Epidermal melanocyte (primary cell): ENCODE measurements at regions not wholly inside any gene's neighbourhood (a gene's known extent, or its start where the extent isn't known, plus 50 kb on each side); places are given as distances from the start of the nearest gene placed in this dataset.
"Not testable (repeated sequence)": the region's sequence is repeated elsewhere in the genome, so short reads cannot be mapped to it uniquely, and the experiment has no call there.

Source experiments
- DNase-seq: peaks from one replicate; pipeline ENCODE4 v3.0.0; 2011; ENCODE audit warnings: low spot score; ENCODE audit not compliant: insufficient read length

DNA sequence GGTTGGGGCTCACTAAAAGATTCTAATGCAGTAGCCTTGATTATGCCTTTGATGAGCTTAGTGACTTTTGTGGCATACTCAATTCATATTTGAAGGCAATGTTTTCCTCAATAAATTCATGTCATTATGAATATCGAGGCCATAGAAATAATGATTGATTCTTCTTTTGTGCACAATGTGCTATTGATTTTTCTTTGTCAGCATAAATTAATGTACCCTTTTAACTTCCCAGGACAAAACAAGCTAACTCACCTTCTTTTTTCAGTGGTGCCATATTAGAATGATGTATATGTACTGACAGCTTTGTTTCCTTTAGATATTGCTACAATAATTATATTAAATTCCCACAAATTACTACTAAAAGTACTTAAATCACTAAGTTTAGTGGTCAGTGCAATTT lies 484.3 kb upstream of the HS3ST5 start:
- DNase-seq = no peak

DNA sequence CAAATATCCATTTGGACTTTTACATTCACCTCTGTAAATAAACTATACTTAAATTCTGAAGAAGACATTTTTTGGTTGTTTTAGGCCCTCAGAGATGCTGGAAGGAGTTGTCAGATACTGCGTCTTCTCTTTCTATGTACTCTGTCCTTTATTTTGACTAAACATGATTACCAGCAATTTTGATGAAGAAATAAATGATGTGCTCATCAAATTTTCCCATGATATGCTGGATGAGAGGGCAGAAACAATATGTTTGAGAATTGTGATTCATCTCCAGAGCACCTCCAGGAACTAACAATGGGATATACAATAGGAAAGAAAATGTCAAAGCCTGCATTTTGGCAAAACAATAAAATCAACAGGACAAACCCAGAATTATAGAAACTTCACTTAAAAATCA lies 481.6 kb upstream of the HS3ST5 start:
- no peak for DNase-seq

DNA sequence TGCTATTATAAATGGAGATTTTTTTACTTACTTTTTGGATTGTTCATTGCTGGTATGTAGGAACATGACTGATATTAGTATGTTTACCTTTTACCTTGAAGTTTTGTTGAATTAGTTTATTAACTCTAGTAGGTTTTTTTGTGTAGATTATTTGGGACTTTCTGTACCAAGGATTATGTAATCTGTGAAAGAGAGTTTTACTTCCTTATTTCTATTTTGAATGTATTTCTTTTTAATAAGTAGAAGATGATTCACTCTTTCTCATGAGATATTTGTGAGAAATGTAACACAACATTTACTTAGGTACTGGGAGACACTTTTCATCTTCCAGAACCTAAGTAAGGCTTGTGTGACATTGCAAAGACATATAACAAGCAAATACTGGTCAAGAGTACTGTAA lies 473.9 kb upstream of the HS3ST5 start:
- DNase-seq = no peak

DNA sequence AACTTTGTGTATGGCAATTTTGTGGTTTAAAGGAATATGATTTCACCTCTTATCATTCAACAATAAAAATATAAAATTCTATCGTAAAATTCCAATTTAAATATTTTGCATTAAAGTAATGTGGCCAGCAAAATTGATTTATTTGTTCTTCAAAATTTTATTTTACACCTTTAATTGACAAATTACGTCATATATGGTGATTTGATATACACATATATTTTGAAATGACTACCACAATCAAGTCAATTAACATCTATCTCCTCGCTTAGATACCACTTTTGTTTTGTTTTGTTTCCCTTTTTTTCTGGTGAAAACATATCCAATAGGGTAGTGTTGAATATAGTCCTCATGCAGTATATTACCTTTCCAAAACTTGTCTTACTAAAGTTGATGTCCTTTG lies 467.6 kb upstream of the HS3ST5 start:
- DNase-seq = no peak

DNA sequence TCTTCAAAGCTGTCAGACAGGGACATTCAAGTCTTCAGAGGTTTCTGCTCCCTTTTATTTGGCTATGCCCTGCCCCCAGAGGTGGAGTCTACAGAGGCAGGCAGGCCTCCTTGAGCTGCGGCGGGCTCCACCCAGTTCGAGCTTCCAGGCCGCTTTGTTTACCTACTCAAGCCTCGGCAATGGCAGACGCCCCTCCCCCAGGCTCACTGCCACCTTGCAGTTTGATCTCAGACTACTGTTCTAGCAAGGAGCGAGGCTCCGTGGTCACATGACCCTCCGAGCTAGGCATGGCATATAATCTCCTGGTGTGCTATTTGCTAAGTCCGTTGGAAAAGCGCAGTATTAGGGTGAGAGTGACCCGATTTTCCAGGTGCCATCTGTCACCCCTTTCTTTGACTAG lies 462.6 kb upstream of the HS3ST5 start:
- not testable (repeated sequence) for DNase-seq

DNA sequence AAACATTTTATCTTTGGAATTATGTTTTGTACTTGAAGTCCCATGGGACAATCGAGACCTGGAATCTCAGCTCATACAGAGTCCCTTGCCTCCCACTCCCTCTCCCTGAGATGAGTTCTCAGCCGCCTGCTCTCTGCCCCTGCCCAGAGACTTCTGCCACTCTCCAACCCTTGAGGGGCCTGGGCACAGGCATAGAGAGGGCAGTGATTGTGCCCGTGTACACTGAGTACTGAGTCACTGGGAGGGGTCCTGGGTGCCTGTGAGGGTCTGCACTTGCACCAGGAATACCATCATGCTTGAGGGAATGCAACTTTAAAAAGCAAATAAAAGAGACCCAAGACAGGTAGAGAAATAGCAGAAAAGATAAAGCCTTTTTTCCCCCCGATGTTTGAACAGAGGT lies 453.8 kb upstream of the HS3ST5 start:
- no peak for DNase-seq

DNA sequence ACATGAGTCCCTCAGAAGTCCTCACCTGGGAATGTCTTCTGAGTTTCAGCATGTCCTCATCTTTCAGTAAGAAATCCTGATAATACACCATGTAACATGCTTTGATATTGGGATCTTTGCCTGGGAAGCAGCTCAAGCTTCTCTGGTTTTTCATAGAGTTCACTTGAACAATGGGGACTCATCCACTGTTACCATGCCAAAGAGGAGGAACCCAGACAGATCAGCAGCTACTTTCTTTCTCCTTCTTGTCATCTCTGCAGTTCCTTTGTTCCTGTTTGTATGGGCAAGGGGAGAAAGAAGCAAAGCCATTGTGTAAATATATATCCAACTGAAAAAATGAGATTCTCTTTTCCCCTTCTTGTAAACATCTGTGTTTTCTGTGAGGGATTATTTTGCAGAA lies 450.6 kb upstream of the HS3ST5 start:
- no peak for DNase-seq

DNA sequence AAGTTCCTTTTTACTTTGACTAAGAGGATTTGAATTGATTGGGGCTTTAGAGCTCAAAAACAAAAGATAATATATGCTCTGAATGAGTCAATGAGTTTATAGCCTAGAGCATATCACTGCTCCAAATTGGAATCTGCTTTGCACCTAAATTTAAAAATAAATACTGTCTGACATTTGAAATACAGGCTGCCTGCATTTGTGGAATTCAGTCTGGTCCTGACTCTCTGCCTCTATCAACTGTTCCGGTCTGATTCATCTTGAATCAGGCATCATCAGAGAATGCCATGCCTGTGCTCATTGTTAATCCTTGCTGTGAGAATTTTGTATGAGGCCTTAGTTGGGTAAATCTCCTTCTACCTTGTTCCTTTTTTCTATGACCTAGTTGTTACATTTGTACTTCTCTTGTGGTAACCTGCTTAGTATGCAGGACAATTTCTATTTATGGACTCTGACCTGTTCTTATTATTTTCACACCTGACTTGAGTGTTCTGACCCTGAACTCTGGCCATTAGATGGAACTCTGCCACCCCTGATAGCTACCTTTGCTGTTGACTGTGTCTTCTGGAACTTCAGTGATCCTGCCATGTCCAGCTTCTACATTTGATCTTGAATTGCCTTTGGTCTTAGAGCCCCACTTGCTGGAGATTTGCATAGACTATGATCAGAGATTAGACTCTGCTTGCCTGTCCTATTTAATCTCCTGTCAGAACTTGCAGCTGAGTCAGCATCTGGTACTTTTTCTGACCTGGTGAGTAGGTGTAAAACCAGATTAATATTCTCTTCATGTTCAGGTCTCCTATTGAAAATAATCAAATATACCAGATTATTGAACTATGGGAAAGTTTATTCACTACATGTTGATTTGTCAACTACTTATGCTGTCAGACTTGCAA lies 442.7 kb upstream of the HS3ST5 start:
- no peak for DNase-seq

DNA sequence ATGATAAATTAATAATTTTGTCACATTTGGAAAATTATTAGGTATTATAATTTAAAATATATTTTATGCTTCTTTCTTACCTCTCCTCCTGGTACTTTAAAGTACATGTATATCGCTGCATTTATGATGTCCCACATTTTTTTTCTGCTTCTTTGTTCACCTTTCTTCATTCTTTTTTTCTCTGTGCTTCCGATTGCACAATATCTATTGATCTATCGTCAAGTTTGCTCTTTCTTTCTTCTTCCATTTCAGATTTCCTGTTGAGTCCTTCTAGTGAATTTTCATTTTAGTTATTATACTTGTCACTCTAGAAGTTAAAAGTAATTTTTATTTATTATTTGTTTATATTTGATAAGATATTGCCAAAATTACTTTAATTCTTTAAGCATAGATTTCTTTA lies 441.0 kb upstream of the HS3ST5 start:
- DNase-seq = no peak

DNA sequence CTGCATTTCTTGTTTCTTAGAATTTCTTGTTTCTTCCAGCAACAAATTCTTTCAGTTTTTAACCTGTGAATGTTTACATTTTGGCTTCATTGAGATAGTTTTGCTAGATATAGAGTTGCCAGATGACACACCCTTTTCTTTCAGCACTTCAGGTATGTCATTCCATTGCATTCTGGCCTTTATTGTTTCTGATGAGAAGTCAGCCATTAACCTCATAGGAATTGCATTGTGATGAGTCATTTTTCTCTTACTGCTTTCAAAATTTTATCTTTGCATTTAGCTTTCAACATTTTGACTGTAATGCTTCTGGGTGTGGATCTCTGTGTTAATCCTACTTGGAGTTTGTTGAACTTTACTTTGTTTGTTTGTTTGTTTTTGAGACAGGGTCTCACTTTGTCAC lies 440.3 kb upstream of the HS3ST5 start:
- DNase-seq = no peak

DNA sequence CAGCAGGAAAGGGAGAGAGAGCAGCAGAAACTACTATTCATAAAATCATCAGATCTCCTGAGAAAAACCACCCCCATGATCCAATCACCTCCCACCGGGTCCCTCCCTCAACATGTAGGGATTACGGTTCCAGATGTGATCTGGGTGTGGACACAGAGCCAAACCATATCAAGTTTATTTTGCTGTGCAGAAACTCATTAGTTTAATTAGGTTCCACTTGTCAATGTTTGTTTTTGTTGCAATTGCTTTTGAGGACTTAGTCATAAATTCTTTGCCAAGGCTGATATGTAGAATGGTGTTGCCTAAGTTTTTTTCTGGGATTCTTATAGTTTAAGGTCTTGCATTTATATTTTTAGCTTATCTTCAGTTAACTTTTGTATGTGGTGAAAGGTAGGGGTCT lies 422.0 kb upstream of the HS3ST5 start:
- no peak for DNase-seq

DNA sequence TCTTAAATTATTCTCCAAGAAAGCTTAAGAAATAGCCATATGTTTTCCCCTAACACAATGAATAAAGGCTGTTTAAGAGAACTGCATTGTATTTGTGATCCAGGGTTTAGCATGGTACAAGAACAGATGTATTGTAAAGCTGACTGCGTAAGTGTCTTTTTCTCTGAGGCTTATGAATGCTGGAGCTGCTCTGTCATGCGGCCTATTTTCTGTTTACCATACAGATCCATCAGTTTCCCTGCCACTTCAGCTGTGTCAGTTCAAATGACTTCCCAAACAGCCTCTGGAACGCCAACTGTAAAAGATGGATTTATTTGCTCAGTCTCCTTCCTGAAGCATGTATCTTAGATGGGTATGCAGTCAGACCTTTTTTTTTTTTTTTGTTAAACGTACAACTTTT lies 419.3 kb upstream of the HS3ST5 start:
- no peak for DNase-seq

DNA sequence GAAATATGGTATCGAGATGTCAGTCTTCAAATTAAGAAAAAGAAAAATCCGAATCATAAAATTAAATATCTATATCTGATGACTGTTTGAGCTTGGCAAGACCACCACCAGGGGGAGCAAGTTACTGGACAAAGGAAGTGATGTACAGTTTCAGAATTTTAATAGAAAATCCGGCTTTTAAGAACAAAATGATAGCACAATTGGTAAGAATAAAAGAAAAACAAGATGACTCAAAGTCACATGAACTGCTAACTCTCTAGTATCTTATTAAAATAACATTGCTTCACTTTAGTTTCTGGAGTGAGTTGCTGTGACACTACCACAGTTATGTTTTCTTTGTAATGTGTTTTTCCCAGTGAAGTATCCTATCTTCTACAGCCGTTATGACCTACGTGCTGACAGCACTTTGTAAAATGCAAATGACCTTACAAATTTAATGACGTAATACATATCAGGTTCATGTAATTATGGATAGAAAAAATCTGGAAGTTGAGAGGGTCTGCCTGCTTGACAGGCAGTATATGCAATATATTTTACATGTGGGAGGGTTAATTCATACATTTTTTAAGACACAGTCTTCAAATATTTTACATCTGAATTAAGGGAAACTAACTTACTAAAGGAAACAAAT lies 405.3 kb upstream of the HS3ST5 start:
- DNase-seq = peak; percentile 28

DNA sequence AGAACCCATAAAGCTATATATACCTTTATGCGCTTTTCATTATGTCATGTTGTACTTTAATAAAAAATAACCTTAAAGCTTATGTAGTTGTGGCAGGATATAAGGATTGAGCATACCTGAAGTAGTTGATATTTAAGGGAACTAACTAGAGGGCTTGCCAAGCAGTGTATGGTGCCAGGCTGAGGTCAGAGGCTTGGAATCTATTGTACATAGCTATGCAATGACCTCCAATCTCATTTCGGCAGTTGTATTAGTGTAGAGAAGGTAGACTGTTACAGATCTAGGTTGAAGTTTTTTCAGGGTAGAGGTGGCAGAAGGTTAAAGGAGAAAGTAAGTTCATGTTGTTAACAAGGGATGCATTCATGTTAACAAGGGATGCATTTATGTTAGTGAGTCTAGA lies 397.7 kb upstream of the HS3ST5 start:
- no peak for DNase-seq

DNA sequence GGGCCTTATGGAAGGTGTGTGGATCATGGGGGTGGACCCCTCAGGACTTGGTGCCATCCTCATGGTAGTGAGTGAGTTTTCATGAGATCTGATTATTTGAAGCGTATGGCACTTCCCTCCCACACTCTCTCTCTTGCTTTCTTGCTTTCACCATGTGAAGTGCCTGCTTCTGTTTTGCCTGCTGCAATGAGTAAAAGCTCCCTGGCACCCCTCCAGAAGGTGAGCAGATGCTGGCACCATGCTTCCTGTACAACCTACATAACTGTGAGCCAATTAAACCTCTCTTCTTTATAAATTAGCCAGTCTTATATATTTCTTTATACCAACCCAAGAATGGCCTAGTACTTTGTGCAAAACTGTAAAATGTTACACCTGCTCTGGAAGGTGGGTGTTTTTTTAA lies 396.8 kb upstream of the HS3ST5 start:
- no peak for DNase-seq

DNA sequence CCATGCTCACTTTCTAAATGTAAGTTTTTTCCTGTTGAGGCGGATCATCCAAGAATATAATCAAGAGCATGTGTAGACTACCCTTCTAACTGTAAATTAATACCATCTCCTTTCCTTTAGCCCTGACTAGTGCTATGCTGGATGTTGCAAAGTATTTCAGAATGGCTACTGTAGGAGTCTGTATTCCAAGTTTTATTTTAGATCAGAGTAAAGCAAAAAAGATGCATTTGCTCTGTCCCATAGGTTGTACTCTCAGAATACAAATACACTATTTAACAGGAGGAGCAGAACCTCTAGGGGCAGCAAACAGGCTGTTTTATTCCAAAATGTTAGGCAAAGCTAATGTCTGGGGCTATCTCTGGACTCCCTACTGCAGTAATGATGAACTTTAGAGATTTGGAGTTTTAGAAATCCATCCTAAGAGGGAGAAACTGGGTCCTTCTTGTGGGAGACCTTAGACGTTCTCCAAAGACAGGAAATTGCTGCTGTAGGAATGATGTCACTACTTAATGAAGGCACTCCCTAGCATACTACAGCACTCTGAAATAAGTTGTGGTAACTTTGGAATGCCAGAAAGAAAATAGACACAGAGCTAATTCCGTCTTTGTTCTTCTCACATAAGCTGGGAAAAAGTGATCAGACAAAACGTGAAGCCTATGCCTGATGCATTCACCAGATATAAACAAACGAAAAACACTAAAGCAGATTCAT lies 392.4 kb upstream of the HS3ST5 start:
- DNase-seq = no peak

DNA sequence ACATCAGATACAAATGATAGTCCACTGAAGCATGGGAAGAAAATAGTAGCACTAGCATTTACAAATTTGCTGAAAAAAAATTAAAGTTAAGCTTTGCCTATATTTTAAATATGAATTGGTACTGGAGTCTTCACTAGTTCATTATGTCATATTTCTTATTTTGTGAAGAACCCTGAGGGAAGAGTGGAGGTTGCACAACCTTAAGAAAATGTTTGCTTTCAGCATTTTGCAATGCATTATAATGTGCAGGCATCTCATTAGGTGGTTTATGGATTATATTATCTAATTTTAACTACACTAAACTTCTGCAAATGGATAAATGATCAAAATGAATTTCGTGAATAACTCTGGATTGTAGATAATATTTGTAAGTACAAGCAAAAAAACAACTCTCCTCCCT lies 390.8 kb upstream of the HS3ST5 start:
- no peak for DNase-seq

DNA sequence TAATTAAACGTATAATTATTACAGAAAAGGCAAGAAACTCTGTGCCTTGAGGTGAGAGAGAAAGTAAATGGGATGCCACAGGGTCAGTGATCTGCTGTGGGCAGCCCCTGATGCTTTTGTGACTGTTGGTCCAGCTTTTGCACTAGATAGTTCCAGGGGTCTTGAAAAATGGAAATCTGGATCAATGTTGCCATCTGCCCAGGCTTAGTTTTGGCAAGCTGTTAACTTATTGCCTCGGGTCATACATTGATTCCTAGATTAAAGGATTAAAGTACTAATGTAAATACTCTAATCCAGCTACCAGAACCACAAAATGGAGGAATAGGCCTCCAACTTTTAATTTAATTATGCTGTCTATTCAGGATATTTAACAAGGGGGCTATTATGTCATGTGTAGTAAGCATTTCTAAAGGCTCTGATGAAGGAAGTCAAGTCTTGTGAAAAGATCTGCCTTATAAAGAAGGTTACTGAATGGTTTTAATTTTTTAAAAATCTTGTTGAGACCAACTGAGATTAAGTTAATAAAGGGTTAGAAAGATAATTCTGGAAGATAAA lies 376.0 kb upstream of the HS3ST5 start:
- no peak for DNase-seq

DNA sequence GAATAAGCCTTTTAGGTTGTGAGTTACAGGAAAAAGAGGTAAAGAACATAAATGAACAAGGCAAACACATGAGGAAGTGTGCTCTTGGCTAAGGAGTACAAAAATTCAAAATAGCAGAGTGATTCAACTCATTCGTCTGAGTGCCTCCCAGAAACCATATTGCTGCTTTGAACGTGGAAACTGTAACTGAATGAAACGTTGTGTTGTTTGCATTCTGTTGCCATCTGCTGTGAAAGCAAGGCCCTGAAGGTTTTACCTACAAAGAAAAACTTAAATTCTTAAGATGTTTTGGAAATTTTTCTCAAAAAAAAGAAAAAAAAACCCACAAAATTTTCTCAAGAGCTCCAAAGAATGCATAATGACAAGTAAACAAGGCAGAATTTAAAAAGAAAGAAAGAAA lies 375.4 kb upstream of the HS3ST5 start:
- DNase-seq = no peak

DNA sequence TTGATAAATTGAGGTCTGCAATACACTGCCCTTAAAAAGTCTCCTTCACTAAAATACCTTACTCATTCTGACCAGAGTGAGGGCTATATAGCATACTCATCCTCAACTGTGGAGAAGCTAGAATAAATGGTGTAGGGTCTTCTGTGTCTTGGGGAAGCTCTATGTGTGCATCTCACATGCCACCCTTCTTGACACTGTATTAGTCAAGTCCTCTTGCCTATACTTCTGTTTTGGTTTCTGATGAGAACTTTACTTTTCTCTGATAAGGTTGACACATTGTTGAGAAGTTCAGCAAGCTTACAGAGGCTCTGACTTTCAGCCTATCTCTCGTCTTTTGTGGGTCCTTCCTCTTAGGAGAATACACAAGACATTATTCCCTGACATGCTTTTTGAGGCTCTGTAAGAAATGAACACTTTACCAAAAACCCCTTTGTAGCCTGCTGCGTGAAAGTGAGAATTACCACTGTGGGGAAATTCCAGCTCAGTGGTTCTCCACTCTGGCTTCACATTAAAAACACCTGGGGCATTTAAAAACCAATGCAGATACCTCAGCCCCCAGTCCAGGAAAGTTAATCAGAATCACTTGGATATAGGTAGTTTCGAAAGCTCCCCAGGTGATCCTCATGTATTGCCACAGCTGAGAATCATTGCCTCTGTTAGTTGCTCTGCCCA lies 372.1 kb upstream of the HS3ST5 start:
- DNase-seq = no peak

DNA sequence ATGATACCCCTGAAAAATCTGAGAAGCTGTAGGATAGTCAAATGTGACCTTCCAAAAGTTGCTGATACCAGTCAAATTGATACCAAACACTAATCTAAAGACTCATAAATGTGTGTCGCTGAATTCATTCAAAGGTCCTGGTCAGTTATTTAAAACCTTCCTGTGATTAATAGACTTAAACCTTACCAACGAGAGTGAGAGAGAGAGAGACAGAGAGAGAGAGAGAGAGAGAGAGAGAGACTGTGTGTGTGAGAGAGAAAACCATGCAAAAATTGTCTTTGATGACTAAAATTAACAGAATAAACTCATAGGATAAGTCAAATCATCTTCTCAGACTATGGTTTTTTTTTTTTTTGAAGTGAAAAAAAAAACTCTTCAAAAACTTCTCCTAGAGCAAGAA lies 370.9 kb upstream of the HS3ST5 start:
- DNase-seq = no peak
